ENCODE measurements at regions not wholly inside any gene's neighbourhood (a gene's known extent, or its start where the extent isn't known, plus 50 kb on each side); places are given as distances from the start of the nearest gene placed in this dataset.

DNA sequence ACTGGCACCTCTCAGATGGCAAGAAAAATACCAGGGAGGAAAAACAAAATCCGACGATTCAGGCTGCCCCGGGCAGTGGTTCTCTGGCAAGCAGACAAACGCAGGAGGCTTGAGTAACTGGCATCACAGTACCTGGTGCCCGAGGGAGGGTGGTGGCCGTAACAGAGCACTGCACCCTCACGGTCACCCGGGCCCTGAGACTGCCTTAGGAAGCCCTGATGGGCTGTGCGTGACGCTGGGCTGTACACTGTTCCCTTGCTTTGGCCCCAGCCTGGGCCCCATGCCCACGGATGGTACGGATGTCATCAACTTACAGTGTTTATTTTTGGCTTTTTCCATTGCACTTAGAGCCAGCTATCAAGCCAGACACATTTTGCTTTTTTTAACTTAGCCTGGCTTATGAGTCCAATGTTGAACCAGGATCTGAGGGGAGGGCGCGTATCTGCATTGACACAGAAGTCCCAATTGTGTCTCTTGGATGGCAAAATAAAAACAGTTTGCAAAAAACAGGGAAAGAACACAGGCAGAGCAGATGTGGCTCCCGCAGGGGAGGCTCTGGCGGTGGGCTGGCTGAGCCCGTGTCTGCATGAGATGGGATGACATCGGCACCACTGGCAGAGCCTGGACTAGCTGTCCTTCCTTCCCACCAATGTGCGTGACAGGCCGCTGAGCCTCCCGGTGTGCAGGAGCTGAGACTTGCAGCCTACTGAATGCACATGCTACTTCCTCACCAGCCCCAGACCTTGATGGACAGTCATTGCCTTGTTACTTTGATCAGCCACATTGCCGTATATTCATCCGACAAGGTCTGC, 287.7 kb downstream of the FOXL1 start:
- intact Hi-C loops (cut with DNase I), result loop anchor here in 1 of 4 donors (10.0 kb wide), 1 partner anchor 271 kb away; no protein-coding TSS in a partner anchor
- WGBS, 3 donors, result 55 to 78% (median 69%) methylated on average over 23 of the region's 23 CpGs
- no peak overlapping the region for H3K27ac ChIP-seq
- no peaks in the 10 kb centered on the region for H3K36me3 ChIP-seq
- no peaks in the 10 kb centered on the region for H3K9me3 ChIP-seq
- H3K4me1 ChIP-seq (ENCODE audit: insufficient read depth), result no peaks in the 10 kb centered on the region
- TF ChIP-seq, protein P1, sequence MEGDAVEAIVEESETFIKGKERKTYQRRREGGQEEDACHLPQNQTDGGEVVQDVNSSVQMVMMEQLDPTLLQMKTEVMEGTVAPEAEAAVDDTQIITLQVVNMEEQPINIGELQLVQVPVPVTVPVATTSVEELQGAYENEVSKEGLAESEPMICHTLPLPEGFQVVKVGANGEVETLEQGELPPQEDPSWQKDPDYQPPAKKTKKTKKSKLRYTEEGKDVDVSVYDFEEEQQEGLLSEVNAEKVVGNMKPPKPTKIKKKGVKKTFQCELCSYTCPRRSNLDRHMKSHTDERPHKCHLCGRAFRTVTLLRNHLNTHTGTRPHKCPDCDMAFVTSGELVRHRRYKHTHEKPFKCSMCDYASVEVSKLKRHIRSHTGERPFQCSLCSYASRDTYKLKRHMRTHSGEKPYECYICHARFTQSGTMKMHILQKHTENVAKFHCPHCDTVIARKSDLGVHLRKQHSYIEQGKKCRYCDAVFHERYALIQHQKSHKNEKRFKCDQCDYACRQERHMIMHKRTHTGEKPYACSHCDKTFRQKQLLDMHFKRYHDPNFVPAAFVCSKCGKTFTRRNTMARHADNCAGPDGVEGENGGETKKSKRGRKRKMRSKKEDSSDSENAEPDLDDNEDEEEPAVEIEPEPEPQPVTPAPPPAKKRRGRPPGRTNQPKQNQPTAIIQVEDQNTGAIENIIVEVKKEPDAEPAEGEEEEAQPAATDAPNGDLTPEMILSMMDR (IDR thresholded peaks at IDR 0.05), result no peak
- peak in 1 of 5 donors; percentile 24 for DNase-seq
- no peak overlapping the region for H3K4me3 ChIP-seq
- no peaks in the 10 kb centered on the region for H3K27me3 ChIP-seq

DNA sequence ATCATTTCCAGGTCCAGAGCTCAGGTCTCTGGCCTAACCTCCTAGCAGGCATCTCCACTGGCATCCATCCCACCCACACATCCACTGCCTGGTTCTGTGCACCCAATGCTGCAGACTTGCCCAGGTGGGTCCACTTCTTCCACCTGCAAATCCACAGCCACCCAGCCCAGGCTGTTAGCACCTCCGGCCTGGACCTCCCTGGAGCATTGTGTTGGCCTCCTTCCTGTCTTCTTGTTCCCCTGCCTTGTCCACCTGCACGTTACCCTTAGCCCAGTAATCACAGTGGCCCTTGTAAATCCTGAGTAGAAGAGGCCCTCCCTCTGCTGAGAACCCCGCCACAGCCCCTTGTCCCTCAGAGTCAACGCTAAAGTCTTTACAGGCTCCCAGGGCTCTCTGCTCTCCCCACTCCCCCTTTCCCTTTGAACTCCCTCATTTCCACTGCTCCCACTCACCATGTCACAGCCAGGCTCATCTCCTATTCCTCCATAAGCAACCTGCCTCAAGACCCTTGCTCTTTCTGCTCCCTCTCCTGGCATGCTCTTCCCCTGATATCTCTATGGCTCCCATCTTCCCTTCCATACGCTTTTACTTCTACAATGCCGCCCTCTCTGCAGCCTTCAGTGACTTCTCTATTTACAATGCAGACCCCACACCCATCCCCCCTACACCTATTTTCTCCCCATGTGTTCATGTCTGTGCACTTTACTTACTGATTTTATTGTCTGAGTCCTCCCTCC, 288.8 kb downstream of the FOXL1 start:
- Histone ChIP-seq H3K27ac (no peak overlapping the region), H3K9me3 (no peaks in the 10 kb centered on the region), H3K4me1 (ENCODE audit: insufficient read depth) (no peaks in the 10 kb centered on the region), H3K36me3 (no peaks in the 10 kb centered on the region), H3K27me3 (no peaks in the 10 kb centered on the region), H3K4me3 (no peak overlapping the region)
- 85 to 94% (median 93%) methylated on average over 6 of the region's 6 CpGs for WGBS, 3 donors
- intact Hi-C loops (cut with DNase I), result loop anchor here in 1 of 4 donors (10.0 kb wide), 1 partner anchor 272 kb away; no protein-coding TSS in a partner anchor
- TF ChIP-seq EP300 (IDR thresholded peaks at IDR 0.05) (no peak), POLR2A (IDR thresholded peaks at IDR 0.05) (no peak)
- TF ChIP-seq, protein P1 (IDR thresholded peaks at IDR 0.05), result no peak
- no peak for DNase-seq

DNA sequence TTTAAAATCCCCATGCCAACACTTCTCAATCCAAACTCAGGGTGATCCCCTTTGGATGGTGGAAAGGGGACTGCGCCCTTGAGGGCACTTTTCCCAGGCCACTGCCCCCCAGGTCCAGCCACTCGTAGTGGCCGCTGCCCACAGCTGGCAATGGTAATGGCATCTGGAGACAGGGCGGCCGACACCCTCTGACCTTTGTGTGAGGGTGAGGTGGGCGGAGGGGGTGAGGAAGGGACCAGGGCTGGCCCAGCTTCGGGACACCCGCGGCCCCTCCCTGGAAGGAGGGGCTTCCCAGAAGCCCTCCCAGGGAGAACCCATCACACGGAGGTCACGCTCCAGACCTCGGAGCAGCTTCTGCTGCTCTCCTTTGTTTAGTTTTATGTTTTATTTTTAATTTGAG, 289.7 kb downstream of the FOXL1 start:
- no peaks in the 10 kb centered on the region for H3K9me3 ChIP-seq
- intact Hi-C loops (cut with DNase I), result loop anchor here in 1 of 4 donors (10.0 kb wide), 1 partner anchor 273 kb away; no protein-coding TSS in a partner anchor
- H3K27me3 ChIP-seq, result no peaks in the 10 kb centered on the region
- TF ChIP-seq, protein P1 (IDR thresholded peaks at IDR 0.05), result no peak
- TF ChIP-seq EP300 (IDR thresholded peaks at IDR 0.05), result no peak
- TF ChIP-seq POLR2A (IDR thresholded peaks at IDR 0.05), result no peak
- H3K36me3 ChIP-seq, result no peaks in the 10 kb centered on the region
- H3K27ac ChIP-seq, result no peak overlapping the region
- WGBS, 3 donors, result 67 to 78% (median 69%) methylated on average over 12 of the region's 12 CpGs
- H3K4me1 ChIP-seq (ENCODE audit: insufficient read depth), result no peaks in the 10 kb centered on the region
- no peak overlapping the region for H3K4me3 ChIP-seq
- no peak for DNase-seq

DNA sequence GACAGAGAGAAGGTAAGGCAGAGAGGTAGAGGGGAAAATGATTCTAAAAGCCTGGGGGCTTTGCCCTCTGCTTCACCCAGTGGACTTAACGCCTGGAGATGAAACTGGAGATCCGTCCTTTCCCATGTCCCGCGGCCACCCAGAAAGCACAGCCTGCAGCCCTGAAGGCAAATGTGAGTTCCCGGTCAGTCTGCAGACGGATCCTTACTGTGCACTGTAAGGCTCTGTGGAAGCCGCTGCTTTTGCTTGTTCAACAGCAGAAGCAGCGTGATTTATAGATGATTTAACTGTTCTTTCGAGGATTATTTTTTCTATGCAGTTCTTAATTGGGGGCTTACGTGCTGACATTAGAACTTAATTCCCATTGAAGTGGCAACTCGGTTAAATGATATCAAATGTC, 290.4 kb downstream of the FOXL1 start:
- TF ChIP-seq, protein P1 (IDR thresholded peaks at IDR 0.05), result no peak
- TF ChIP-seq POLR2A (IDR thresholded peaks at IDR 0.05), result no peak
- TF ChIP-seq EP300 (IDR thresholded peaks at IDR 0.05), result no peak
- Histone ChIP-seq H3K27me3 (no peaks in the 10 kb centered on the region), H3K27ac (no peak overlapping the region), H3K4me3 (no peak overlapping the region), H3K36me3 (no peaks in the 10 kb centered on the region), H3K4me1 (ENCODE audit: insufficient read depth) (no peaks in the 10 kb centered on the region), H3K9me3 (no peaks in the 10 kb centered on the region)
- DNase-seq, result no peak
- WGBS, 3 donors, result 53 to 60% (median 54%) methylated on average over 11 of the region's 11 CpGs
- intact Hi-C loops (cut with DNase I), result loop anchor here in 1 of 4 donors (10.0 kb wide), 1 partner anchor 274 kb away; no protein-coding TSS in a partner anchor

Measured in ovary (tissue), 7 donors.